ENCODE measurements at regions not wholly inside any gene's neighbourhood (a gene's known extent, or its start where the extent isn't known, plus 50 kb on each side); places are given as distances from the start of the nearest gene placed in this dataset.

DNA sequence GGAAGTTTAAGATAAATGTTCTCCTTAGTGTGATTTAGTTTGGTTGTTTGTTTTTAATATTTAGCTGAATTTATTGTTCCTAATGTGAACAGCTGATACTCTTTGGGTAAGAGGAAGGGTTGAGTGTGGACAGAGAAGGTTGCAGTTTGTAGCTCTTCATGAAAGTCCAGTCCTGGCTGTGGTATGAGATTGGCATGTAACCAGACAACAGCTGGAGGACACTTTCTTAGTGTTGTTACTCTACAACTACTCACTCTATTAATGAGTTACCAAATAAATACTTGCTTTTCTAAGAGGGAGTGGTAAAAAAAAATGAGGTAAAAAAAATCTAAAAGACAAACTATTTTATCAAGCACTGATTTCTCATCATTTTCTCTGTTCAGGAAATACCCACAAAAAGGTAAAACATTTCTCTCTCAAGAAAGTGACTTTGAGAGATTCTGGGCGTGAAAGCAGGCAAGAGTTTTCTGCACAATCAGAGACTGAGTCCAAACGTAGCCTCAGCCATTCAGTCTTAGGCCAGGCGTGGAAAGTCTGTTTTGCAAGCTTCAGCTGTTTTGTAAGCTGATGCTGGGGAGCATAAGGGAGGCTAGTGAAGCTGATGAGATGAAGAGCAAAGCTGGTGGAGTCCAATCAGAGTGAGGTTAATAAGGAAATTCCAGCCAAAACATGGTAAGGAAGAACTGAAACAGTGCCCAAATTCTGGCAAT is 138.5 kb upstream of the ARPP21 start:
- no peak for ATAC-seq (ENCODE audit: low FRiP score)
- TF ChIP-seq, protein P1, sequence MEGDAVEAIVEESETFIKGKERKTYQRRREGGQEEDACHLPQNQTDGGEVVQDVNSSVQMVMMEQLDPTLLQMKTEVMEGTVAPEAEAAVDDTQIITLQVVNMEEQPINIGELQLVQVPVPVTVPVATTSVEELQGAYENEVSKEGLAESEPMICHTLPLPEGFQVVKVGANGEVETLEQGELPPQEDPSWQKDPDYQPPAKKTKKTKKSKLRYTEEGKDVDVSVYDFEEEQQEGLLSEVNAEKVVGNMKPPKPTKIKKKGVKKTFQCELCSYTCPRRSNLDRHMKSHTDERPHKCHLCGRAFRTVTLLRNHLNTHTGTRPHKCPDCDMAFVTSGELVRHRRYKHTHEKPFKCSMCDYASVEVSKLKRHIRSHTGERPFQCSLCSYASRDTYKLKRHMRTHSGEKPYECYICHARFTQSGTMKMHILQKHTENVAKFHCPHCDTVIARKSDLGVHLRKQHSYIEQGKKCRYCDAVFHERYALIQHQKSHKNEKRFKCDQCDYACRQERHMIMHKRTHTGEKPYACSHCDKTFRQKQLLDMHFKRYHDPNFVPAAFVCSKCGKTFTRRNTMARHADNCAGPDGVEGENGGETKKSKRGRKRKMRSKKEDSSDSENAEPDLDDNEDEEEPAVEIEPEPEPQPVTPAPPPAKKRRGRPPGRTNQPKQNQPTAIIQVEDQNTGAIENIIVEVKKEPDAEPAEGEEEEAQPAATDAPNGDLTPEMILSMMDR (IDR thresholded peaks at IDR 0.05): no peak

DNA sequence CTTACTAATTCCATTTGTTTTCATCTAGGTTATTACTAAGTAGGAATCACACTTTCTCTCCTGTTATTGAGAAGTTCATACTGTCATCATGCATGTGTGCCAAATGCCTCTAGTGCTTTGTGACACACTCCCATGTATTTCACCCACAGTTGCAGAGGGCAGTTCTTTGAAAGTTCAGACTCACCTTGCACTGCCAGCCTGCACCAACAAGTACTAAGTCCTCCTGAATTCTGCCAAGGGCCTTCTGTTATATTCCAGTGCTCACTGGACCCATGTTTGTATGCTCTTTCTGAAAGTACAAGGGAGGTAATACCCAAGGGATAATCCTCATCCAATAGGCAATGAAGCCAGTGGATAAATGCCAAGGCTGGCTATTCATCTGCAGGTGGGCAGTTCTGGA is 136.6 kb upstream of the ARPP21 start:
- TF ChIP-seq, protein P1 (IDR thresholded peaks at IDR 0.05): no peak
- DNase-seq (ENCODE audit: low spot score) (no peak), ATAC-seq (ENCODE audit: low FRiP score) (no peak)

More for the DNA sequence above, 138.5 kb upstream of the ARPP21 start:
- DNase-seq (ENCODE audit: low spot score): no peak

DNA sequence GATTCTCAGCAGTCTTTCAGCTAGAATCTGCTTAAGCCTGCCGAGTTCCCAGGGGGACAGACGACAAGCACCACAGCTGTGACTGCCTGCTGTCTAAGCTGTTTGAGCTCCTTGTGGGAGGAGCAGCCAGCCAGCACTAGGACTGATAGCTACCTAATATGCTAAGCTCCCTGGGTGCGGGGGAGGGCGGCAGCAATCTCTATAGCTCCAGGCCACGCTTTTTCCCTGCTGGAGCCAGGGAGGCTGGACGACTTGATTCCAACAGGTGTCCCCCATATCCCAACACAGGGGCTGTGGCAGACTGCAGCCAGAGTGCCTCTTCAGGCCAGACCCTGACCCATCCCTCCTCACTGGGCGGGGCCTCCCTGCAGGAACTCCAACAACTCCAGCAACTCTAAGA is 134.1 kb upstream of the ARPP21 start:
- TF ChIP-seq, protein P1 (IDR thresholded peaks at IDR 0.05): no peak
- no peak for DNase-seq (ENCODE audit: low spot score)
- ATAC-seq (ENCODE audit: low FRiP score): no peak

DNA sequence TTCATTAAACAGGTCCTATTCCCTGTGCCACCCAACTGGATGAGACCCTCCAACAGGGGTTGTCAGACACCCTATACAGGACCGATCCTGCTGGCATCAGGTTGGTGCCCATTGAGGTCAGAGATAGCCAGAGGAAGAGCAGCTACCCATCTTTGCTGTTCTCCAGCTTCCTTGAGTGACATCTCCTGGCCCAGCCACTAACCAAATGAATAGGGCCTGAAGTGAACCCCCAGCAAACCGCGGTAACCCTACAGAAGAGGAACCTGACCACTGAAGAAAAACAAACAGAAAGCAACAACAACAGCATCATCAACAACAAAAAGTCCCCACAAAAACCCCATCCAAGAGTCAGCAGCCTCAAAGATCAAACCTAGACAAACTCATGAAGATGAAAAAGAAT is 133.6 kb upstream of the ARPP21 start:
- DNase-seq (ENCODE audit: low spot score) (no peak), ATAC-seq (ENCODE audit: low FRiP score) (no peak)

DNA sequence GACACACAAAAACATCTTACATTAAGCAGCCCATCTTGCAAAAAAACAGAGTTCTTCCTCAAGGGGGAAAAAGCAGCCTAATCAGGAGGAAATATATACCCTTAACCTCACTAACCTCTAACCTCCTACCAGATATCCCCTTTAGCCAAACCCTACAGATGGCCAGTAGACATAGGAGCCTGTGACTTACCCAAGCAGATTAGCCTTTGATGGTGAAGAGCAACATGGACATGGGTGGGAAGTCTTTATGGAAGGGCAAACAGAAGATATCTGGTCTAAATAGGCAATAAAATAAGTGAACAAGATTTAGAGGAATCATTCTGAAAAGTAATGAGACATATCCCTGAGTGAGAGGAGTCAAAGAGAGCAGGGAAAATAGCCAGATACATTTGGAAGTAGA is 119.4 kb upstream of the ARPP21 start:
- TF ChIP-seq, protein P1 (IDR thresholded peaks at IDR 0.05): no peak
- no peak for ATAC-seq (ENCODE audit: low FRiP score)

More for the DNA sequence above, 133.6 kb upstream of the ARPP21 start:
- TF ChIP-seq, protein P1 (IDR thresholded peaks at IDR 0.05): no peak

DNA sequence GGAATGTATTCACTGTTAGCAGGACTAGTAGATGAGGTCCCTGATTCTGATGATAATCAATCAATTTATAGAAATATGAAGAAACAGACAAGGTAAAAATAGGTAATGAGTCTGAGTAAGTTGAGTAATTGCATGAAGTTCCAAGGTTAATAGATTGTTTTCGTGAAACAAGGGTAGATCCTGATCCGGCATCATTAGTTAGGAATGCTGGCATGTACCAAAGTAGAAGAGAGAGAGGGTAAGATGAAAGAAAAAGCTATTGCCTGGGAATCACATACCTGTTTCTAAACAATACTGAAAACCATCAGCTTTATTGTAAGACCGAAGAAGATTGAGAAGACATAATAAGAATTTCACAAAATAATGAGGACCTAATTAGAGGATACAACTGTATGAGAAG is 118.1 kb upstream of the ARPP21 start:
- DNase-seq (ENCODE audit: low spot score) (no peak), ATAC-seq (ENCODE audit: low FRiP score) (no peak)
- TF ChIP-seq, protein P1 (IDR thresholded peaks at IDR 0.05): no peak

More for the DNA sequence above, 119.4 kb upstream of the ARPP21 start:
- DNase-seq (ENCODE audit: low spot score): no peak

DNA sequence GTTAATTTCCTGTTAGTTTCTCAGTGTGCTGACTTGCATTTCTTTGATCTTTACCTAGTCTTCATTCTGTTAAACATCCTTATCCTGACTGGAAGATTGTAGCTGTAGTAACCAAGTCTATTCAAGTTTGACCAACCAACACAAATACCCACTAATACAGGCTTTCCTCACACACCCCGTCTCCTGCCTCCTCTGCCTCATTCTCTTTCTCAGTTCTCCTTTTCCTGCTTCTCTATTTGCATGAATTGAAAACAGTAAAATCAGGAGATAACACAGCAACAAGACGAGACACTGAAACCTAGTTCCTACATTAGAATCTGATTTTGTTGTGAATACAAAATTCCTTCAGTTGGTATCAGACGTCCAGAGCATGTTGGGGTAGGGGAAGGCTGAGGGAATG is 116.9 kb upstream of the ARPP21 start:
- no peak for ATAC-seq (ENCODE audit: low FRiP score)
- DNase-seq (ENCODE audit: low spot score): no peak
- TF ChIP-seq, protein P1 (IDR thresholded peaks at IDR 0.05): no peak

Data from omental fat pad (tissue), 3 donors.